ENCODE measurements at regions not wholly inside any gene's neighbourhood (a gene's known extent, or its start where the extent isn't known, plus 50 kb on each side); places are given as distances from the start of the nearest gene placed in this dataset.

- no peak for TF ChIP-seq USF1 (IDR thresholded peaks at IDR 0.05)
- TF ChIP-seq EGR1 (IDR thresholded peaks at IDR 0.05): no peak
- no peak for TF ChIP-seq YY1 (IDR thresholded peaks at IDR 0.05; ENCODE audit: low read depth)
- TF ChIP-seq TCF12 (IDR thresholded peaks at IDR 0.05; ENCODE audit: low read depth): no peak
- no peak for TF ChIP-seq RAD21 (IDR thresholded peaks at IDR 0.05; ENCODE audit: low read depth)
- TF ChIP-seq REST (IDR thresholded peaks at IDR 0.05; ENCODE audit: low read depth): no peak
These were observed 354.6 kb downstream of the RNF144B start for GRCh38 chr6:18741741-18742140.

GRCh38 chr6:18742406-18742805, 355.3 kb downstream of the RNF144B start:
- TF ChIP-seq EGR1 (IDR thresholded peaks at IDR 0.05): no peak
- TF ChIP-seq TAF1 (IDR thresholded peaks at IDR 0.05; ENCODE audit: low read depth): no peak
- no peak for TF ChIP-seq YY1 (IDR thresholded peaks at IDR 0.05; ENCODE audit: low read depth)
- no peak for TF ChIP-seq TCF12 (IDR thresholded peaks at IDR 0.05; ENCODE audit: low read depth)
- TF ChIP-seq CEBPB (IDR thresholded peaks at IDR 0.05): no peak
- no peak for TF ChIP-seq RAD21 (IDR thresholded peaks at IDR 0.05; ENCODE audit: low read depth)
- no peak for TF ChIP-seq REST (IDR thresholded peaks at IDR 0.05; ENCODE audit: low read depth)
- TF ChIP-seq TEAD4 (IDR thresholded peaks at IDR 0.05): no peak
- TF ChIP-seq CREB1 (IDR thresholded peaks at IDR 0.05; ENCODE audit: low read depth): no peak
- no peak for TF ChIP-seq EP300 (IDR thresholded peaks at IDR 0.05; ENCODE audit: borderline replicate concordance)
- TF ChIP-seq USF1 (IDR thresholded peaks at IDR 0.05): no peak

- TF ChIP-seq NFIC (IDR thresholded peaks at IDR 0.05): no peak
- no peak for TF ChIP-seq TAF1 (IDR thresholded peaks at IDR 0.05; ENCODE audit: low read depth)
- no peak for TF ChIP-seq EGR1 (IDR thresholded peaks at IDR 0.05)
- no peak for TF ChIP-seq CREB1 (IDR thresholded peaks at IDR 0.05; ENCODE audit: low read depth)
- TF ChIP-seq ZBTB7A (IDR thresholded peaks at IDR 0.05; ENCODE audit: low read depth): no peak
- TF ChIP-seq TCF12 (IDR thresholded peaks at IDR 0.05; ENCODE audit: low read depth): no peak
- no peak for TF ChIP-seq USF1 (IDR thresholded peaks at IDR 0.05)
- TF ChIP-seq EP300 (IDR thresholded peaks at IDR 0.05; ENCODE audit: borderline replicate concordance): no peak
- no peak for TF ChIP-seq YY1 (IDR thresholded peaks at IDR 0.05; ENCODE audit: low read depth)
- no peak for TF ChIP-seq TEAD4 (IDR thresholded peaks at IDR 0.05)
- no peak for TF ChIP-seq CEBPB (IDR thresholded peaks at IDR 0.05)
- TF ChIP-seq MAX (IDR thresholded peaks at IDR 0.05): no peak
- no peak for TF ChIP-seq RAD21 (IDR thresholded peaks at IDR 0.05; ENCODE audit: low read depth)
These were observed 359.6 kb downstream of the RNF144B start for GRCh38 chr6:18746727-18747126.

- TF ChIP-seq REST (IDR thresholded peaks at IDR 0.05; ENCODE audit: low read depth) (no peak), CEBPB (IDR thresholded peaks at IDR 0.05) (no peak), YY1 (IDR thresholded peaks at IDR 0.05; ENCODE audit: low read depth) (no peak), EP300 (IDR thresholded peaks at IDR 0.05; ENCODE audit: borderline replicate concordance) (no peak), TCF12 (IDR thresholded peaks at IDR 0.05; ENCODE audit: low read depth) (no peak), RAD21 (IDR thresholded peaks at IDR 0.05; ENCODE audit: low read depth) (no peak), NFIC (IDR thresholded peaks at IDR 0.05) (no peak), MAX (IDR thresholded peaks at IDR 0.05) (no peak), EGR1 (IDR thresholded peaks at IDR 0.05) (no peak), TAF1 (IDR thresholded peaks at IDR 0.05; ENCODE audit: low read depth) (no peak), FOXM1 (IDR thresholded peaks at IDR 0.05; ENCODE audit: borderline replicate concordance, low read depth) (no peak), USF1 (IDR thresholded peaks at IDR 0.05) (no peak), TEAD4 (IDR thresholded peaks at IDR 0.05) (no peak), CREB1 (IDR thresholded peaks at IDR 0.05; ENCODE audit: low read depth) (no peak)
These were observed 361.2 kb downstream of the RNF144B start for GRCh38 chr6:18748314-18748713.
